Hepatocyte (in vitro differentiated cells): ENCODE measurements at regions not wholly inside any gene's neighbourhood (a gene's known extent, or its start where the extent isn't known, plus 50 kb on each side); places are given as distances from the start of the nearest gene placed in this dataset. TPM values are rescaled to one million over a fixed set of nuclear protein-coding genes. Genes with fewer than 3 reads are reported as not detected.

Source experiments
- DNase-seq: peaks from one replicate; pipeline ENCODE4 v3.0.0-alpha.2; 2016; ENCODE audit warnings: low spot score
- H2AFZ ChIP-seq: fragments of 200-600 bp; sonication (generic); 2 replicates; pipeline ENCODE4 v1.6.0; 2016; ENCODE audit warnings: antibody characterized with exemption, mild to moderate bottlenecking
- H3K27ac ChIP-seq: fragments of 200-600 bp; sonication (generic); 2 replicates; pipeline ENCODE4 v1.5.1; 2016; ENCODE audit warnings: mild to moderate bottlenecking
- H3K27me3 ChIP-seq: fragments of 200-600 bp; sonication (generic); 2 replicates; pipeline ENCODE4 v1.6.1; 2016
- H3K36me3 ChIP-seq: fragments of 200-600 bp; sonication (generic); replicated peaks from 2 replicates; pipeline ENCODE4 v1.5.1; 2016; ENCODE audit warnings: low read depth; ENCODE audit not compliant: insufficient read depth
- H3K4me1 ChIP-seq: fragments of 200-600 bp; sonication (generic); 2 replicates; pipeline ENCODE4 v1.5.1; 2016; ENCODE audit warnings: mild to moderate bottlenecking, moderate library complexity; ENCODE audit not compliant: insufficient read depth
- H3K4me2 ChIP-seq: fragments of 200-600 bp; sonication (generic); 2 replicates; pipeline ENCODE4 v1.6.0; 2016
- H3K4me3 ChIP-seq: fragments of 200-600 bp; sonication (generic); 2 replicates; pipeline ENCODE4 v1.5.1; 2016; ENCODE audit warnings: mild to moderate bottlenecking
- H3K79me2 ChIP-seq: fragments of 200-600 bp; sonication (generic); 2 replicates; pipeline ENCODE4 v1.6.0; 2017; ENCODE audit warnings: mild to moderate bottlenecking
- H3K9me2 ChIP-seq: fragments of 200-600 bp; sonication (generic); replicated peaks from 2 replicates; pipeline ENCODE4 v1.6.0; 2017; ENCODE audit warnings: mild to moderate bottlenecking; ENCODE audit not compliant: insufficient read depth
- H3K9me3 ChIP-seq: fragments of 200-600 bp; sonication (generic); 2 replicates; pipeline ENCODE4 v1.5.1; 2016; ENCODE audit warnings: low read depth, mild to moderate bottlenecking
- H4K20me1 ChIP-seq: fragments of 200-600 bp; sonication (generic); 2 replicates; pipeline ENCODE4 v1.6.0; 2016; ENCODE audit warnings: mild to moderate bottlenecking; ENCODE audit not compliant: insufficient read depth, poor library complexity, severe bottlenecking
- CTCF ChIP-seq: fragments of 200-600 bp; sonication (generic); IDR thresholded peaks from 2 replicates; pipeline ENCODE4 v1.5.1; 2016; ENCODE audit warnings: antibody characterized with exemption, mild to moderate bottlenecking; ENCODE audit not compliant: poor library complexity
- EZH2 ChIP-seq: fragments of 200-600 bp; sonication (generic); IDR thresholded peaks from 2 replicates; pipeline ENCODE4 v1.6.1; 2016; ENCODE audit warnings: antibody characterized with exemption, mild to moderate bottlenecking, borderline replicate concordance
- EZH2phosphoT487 ChIP-seq: fragments of 200-600 bp; sonication (generic); IDR thresholded peaks from one replicate; pipeline ENCODE4 v1.6.1; 2018; ENCODE audit warnings: antibody characterized with exemption, mild to moderate bottlenecking, low read depth, moderate library complexity; ENCODE audit not compliant: unreplicated experiment, severe bottlenecking
- WGBS: methylation state at CpG from one replicate; pipeline ENCODE4 v1.1.6; 2016; ENCODE audit warnings: low lambda C conversion rate; ENCODE audit errors: missing lambda C conversion rate; 5-methylcytosine and 5-hydroxymethylcytosine counted together
- small RNA-seq: library from RNA; depleted of rRNA; stranded (forward); fragments of <200 nt; gene quantifications from one replicate; pipeline ENCODE3, GENCODE V24; 2014

- TF ChIP-seq EZH2: no peak
- no peak for TF ChIP-seq EZH2phosphoT487
- TF ChIP-seq CTCF: no peak
- H3K4me1 ChIP-seq: no peaks in the 10 kb centered on the region
- WGBS: 96% methylated on average over 28 of the region's 33 CpGs
- H3K4me3 ChIP-seq: no peak overlapping the region
- no peaks in the 10 kb centered on the region for H3K27me3 ChIP-seq
- H3K9me2 ChIP-seq: no peaks in the 10 kb centered on the region
- no peaks in the 10 kb centered on the region for H3K36me3 ChIP-seq
- no peak overlapping the region for H3K27ac ChIP-seq
- no peaks in the 10 kb centered on the region for H4K20me1 ChIP-seq
- no peaks in the 10 kb centered on the region for H3K79me2 ChIP-seq
- H3K4me2 ChIP-seq: no peak overlapping the region
- no peak overlapping the region for H2AFZ ChIP-seq
- no peaks in the 10 kb centered on the region for H3K9me3 ChIP-seq
- DNase-seq: no peak
These were observed 527.3 kb downstream of the ZNF33B start for GRCh38 chr10:42111076-42111475.

Small RNAs in the stretch of these regions (small RNA-seq; reads per million reads assigned to genes)
- gene KSR1P1: not detected
